ENCODE measurements at regions not wholly inside any gene's neighbourhood (a gene's known extent, or its start where the extent isn't known, plus 50 kb on each side); places are given as distances from the start of the nearest gene placed in this dataset.

GRCh38 chr15:85976986-85977385 is 102.7 kb upstream of the AGBL1 start:
- 58 to 65% methylated on average over 3 of the region's 3 CpGs for WGBS, 2 donors (ENCODE audit: low coverage in 1 of 2)
- ATAC-seq, result no peak

GRCh38 chr15:85977586-85977985 is 102.1 kb upstream of the AGBL1 start:
- Histone ChIP-seq H3K27me3 (peaks cover 19% of the 10 kb centered on the region), H3K4me1 (no peaks in the 10 kb centered on the region), H3K9me3 (peaks cover 0 to 18% (median 0%) of the 10 kb centered on the region in 3 donors), H3K36me3 (no peaks in the 10 kb centered on the region), H3K4me3 (no peak overlapping the region), H3K27ac (no peak overlapping the region)
- 85 to 88% methylated on average over 1 to 2 of the region's 2 CpGs for WGBS, 2 donors (ENCODE audit: low coverage in 1 of 2)
- no peak for ATAC-seq
- TF ChIP-seq EP300 (IDR thresholded peaks at IDR 0.05) (no peak), POLR2AphosphoS5 (IDR thresholded peaks at IDR 0.05) (no peak), POLR2A (IDR thresholded peaks at IDR 0.05) (no peak)
- TF ChIP-seq, protein P1, sequence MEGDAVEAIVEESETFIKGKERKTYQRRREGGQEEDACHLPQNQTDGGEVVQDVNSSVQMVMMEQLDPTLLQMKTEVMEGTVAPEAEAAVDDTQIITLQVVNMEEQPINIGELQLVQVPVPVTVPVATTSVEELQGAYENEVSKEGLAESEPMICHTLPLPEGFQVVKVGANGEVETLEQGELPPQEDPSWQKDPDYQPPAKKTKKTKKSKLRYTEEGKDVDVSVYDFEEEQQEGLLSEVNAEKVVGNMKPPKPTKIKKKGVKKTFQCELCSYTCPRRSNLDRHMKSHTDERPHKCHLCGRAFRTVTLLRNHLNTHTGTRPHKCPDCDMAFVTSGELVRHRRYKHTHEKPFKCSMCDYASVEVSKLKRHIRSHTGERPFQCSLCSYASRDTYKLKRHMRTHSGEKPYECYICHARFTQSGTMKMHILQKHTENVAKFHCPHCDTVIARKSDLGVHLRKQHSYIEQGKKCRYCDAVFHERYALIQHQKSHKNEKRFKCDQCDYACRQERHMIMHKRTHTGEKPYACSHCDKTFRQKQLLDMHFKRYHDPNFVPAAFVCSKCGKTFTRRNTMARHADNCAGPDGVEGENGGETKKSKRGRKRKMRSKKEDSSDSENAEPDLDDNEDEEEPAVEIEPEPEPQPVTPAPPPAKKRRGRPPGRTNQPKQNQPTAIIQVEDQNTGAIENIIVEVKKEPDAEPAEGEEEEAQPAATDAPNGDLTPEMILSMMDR (IDR thresholded peaks at IDR 0.05), result no peak

More at GRCh38 chr15:85976986-85977385, 102.7 kb upstream of the AGBL1 start:
- no peaks in the 10 kb centered on the region for H3K36me3 ChIP-seq
- no peak overlapping the region for H3K4me3 ChIP-seq
- no peak for TF ChIP-seq EP300 (IDR thresholded peaks at IDR 0.05)
- TF ChIP-seq, protein P1 (IDR thresholded peaks at IDR 0.05), result no peak
- no peak for TF ChIP-seq POLR2A (IDR thresholded peaks at IDR 0.05)
- TF ChIP-seq POLR2AphosphoS5 (IDR thresholded peaks at IDR 0.05), result no peak
- H3K27me3 ChIP-seq, result peaks cover 19% of the 10 kb centered on the region
- peaks cover 0 to 14% (median 0%) of the 10 kb centered on the region in 3 donors for H3K9me3 ChIP-seq
- H3K4me1 ChIP-seq, result no peaks in the 10 kb centered on the region
- H3K27ac ChIP-seq, result no peak overlapping the region

- no peaks in the 10 kb centered on the region for H3K4me1 ChIP-seq
- ATAC-seq, result no peak
- no peak overlapping the region for H3K27ac ChIP-seq
- H3K27me3 ChIP-seq, result peaks cover 19% of the 10 kb centered on the region
- H3K4me3 ChIP-seq, result no peak overlapping the region
- 93 to 96% methylated on average over 5 of the region's 5 CpGs for WGBS, 2 donors (ENCODE audit: low coverage in 1 of 2)
- H3K9me3 ChIP-seq, result peaks cover 0 to 18% (median 0%) of the 10 kb centered on the region in 3 donors
- TF ChIP-seq POLR2AphosphoS5 (IDR thresholded peaks at IDR 0.05), result no peak
- TF ChIP-seq, protein P1 (IDR thresholded peaks at IDR 0.05), result no peak
- no peak for TF ChIP-seq EP300 (IDR thresholded peaks at IDR 0.05)
- TF ChIP-seq POLR2A (IDR thresholded peaks at IDR 0.05), result no peak
- H3K36me3 ChIP-seq, result no peaks in the 10 kb centered on the region
These were observed 99.7 kb upstream of the AGBL1 start for GRCh38 chr15:85979929-85980328.

DNA sequence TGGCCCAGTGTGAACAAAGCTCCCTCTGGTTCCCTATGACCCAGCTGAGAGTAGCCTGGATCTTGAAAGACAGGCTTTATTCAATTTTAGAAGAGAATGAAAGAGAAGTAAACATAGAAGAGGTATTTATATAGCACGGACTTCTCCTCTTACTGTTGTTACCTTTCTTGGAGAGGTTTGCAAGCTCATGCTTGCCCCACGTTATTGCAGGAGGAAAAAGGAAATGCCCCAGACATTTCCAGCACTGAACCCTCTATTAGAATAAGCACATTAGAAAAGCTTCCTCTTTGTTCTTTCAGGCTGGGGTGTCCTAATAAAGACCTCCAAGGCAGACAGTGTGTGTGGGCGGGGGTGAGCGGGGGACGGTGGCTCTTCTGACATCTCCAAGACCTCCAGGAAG is 98.7 kb upstream of the AGBL1 start:
- H3K27ac ChIP-seq, result no peak overlapping the region
- no peaks in the 10 kb centered on the region for H3K4me1 ChIP-seq
- no peaks in the 10 kb centered on the region for H3K36me3 ChIP-seq
- H3K9me3 ChIP-seq, result peaks cover 0 to 14% (median 0%) of the 10 kb centered on the region in 3 donors
- H3K27me3 ChIP-seq, result peaks cover 18% of the 10 kb centered on the region
- no peak for ATAC-seq
- 73 to 83% methylated on average over 2 to 5 of the region's 5 CpGs for WGBS, 2 donors (ENCODE audit: low coverage in 1 of 2)
- no peak overlapping the region for H3K4me3 ChIP-seq
- TF ChIP-seq, protein P1 (IDR thresholded peaks at IDR 0.05), result no peak
- TF ChIP-seq POLR2AphosphoS5 (IDR thresholded peaks at IDR 0.05) (no peak), POLR2A (IDR thresholded peaks at IDR 0.05) (no peak), EP300 (IDR thresholded peaks at IDR 0.05) (no peak)

GRCh38 chr15:85984241-85984640 is 95.4 kb upstream of the AGBL1 start:
- 0 to 22% methylated on average over 1 to 4 of the region's 4 CpGs for WGBS, 2 donors (ENCODE audit: low coverage in 1 of 2)
- Histone ChIP-seq H3K9me3 (peaks cover 0 to 9% (median 0%) of the 10 kb centered on the region in 3 donors), H3K27me3 (peaks cover 2% of the 10 kb centered on the region), H3K4me1 (no peaks in the 10 kb centered on the region), H3K27ac (no peak overlapping the region), H3K4me3 (no peak overlapping the region), H3K36me3 (no peaks in the 10 kb centered on the region)
- no peak for TF ChIP-seq POLR2AphosphoS5 (IDR thresholded peaks at IDR 0.05)
- no peak for TF ChIP-seq POLR2A (IDR thresholded peaks at IDR 0.05)
- TF ChIP-seq, protein P1 (IDR thresholded peaks at IDR 0.05), result no peak
- no peak for TF ChIP-seq EP300 (IDR thresholded peaks at IDR 0.05)
- no peak for ATAC-seq
